Common myeloid progenitor, CD34-positive (primary cell): ENCODE measurements at regions not wholly inside any gene's neighbourhood (a gene's known extent, or its start where the extent isn't known, plus 50 kb on each side); places are given as distances from the start of the nearest gene placed in this dataset.

Experiments used
- CTCF ChIA-PET: fragments of 350-600 bp; sonication (Branson Sonifier 250); formaldehyde crosslinking; loops from one replicate; lab custom pipeline; 2021; ENCODE audit warnings: antibody characterized with exemption; lab: Charles Lee
- POLR2A ChIA-PET: fragments of 350-600 bp; sonication (Branson Sonifier 250); formaldehyde crosslinking; loops from one replicate; lab custom pipeline; 2021; ENCODE audit warnings: antibody characterized with exemption; lab: Charles Lee
- DNase-seq, 3 donors: peaks; one replicate each; pipeline versions ENCODE4 v3.0.0 to v3.0.0-alpha.2; 2013
- H3K27ac ChIP-seq, 2 experiments: 1 replicate in 1 of 2; 2 replicates in 1 of 2; pipeline ENCODE4 v1.7.0; 2013; ENCODE audit warnings: inconsistent platforms in 2 of 2, low read length in 2 of 2, mild to moderate bottlenecking in 2 of 2, low read depth in 1 of 2, moderate library complexity in 1 of 2; ENCODE audit not compliant: severe bottlenecking in 2 of 2, insufficient read depth in 1 of 2, poor library complexity in 1 of 2
- H3K27me3 ChIP-seq, 5 experiments: replicated peaks in 2 of 5; 1 replicate in 3 of 5; 2 replicates in 2 of 5; pipeline versions ENCODE4 v1.6.1 to v1.7.0; 2013; ENCODE audit warnings: low read length in 4 of 5, mild to moderate bottlenecking in 2 of 5, moderate library complexity in 2 of 5, inconsistent platforms in 1 of 5; ENCODE audit not compliant: insufficient read depth in 5 of 5, control insufficient read depth in 4 of 5
- H3K36me3 ChIP-seq, 4 experiments: 1 replicate in 2 of 4; 2 replicates in 2 of 4; pipeline versions ENCODE4 v1.6.1 to v1.7.0; 2013; ENCODE audit warnings: low read length in 3 of 4, control low read depth in 1 of 4, mild to moderate bottlenecking in 1 of 4; ENCODE audit not compliant: control insufficient read depth in 4 of 4, insufficient read depth in 4 of 4
- H3K4me1 ChIP-seq, 4 experiments: 1 replicate in 3 of 4; 2 replicates in 1 of 4; pipeline versions ENCODE4 v1.6.1 to v1.7.1; 2013; ENCODE audit warnings: low read length in 3 of 4, mild to moderate bottlenecking in 3 of 4, control low read depth in 1 of 4, inconsistent platforms in 1 of 4, moderate library complexity in 1 of 4; ENCODE audit not compliant: control insufficient read depth in 4 of 4, insufficient read depth in 4 of 4; ENCODE audit errors: control extremely low read depth in 1 of 4
- H3K4me3 ChIP-seq, 7 experiments: 1 replicate in 4 of 7; 2 replicates in 3 of 7; pipeline versions ENCODE4 v1.5.1 to v1.7.0; 2013; ENCODE audit warnings: mild to moderate bottlenecking in 7 of 7, low read length in 6 of 7, moderate library complexity in 6 of 7, inconsistent platforms in 2 of 7, low read depth in 2 of 7, control low read depth in 1 of 7; ENCODE audit not compliant: insufficient read depth in 4 of 7, control insufficient read depth in 1 of 7; ENCODE audit errors: extremely low read depth in 1 of 7
- H3K9me3 ChIP-seq, 5 experiments: 1 replicate in 4 of 5; 2 replicates in 1 of 5; pipeline versions ENCODE4 v1.6.1 to v1.7.1; 2013; ENCODE audit warnings: low read length in 4 of 5, mild to moderate bottlenecking in 2 of 5, inconsistent platforms in 1 of 5, low read depth in 1 of 5, moderate library complexity in 1 of 5; ENCODE audit not compliant: control insufficient read depth in 4 of 5, insufficient read depth in 2 of 5; ENCODE audit errors: control extremely low read depth in 1 of 5
- WGBS: methylation state at CpG from one replicate; pipeline ENCODE4 v1.1.5; 2013; ENCODE audit not compliant: insufficient coverage; 5-methylcytosine and 5-hydroxymethylcytosine counted together

- DNase-seq = no peak
- POLR2A ChIA-PET = no interaction called here
- no peak overlapping the region for H3K27ac ChIP-seq
- peaks cover 0 to 9% (median 2%) of the 10 kb centered on the region in 5 experiments for H3K27me3 ChIP-seq
- CTCF ChIA-PET = no interaction called here
- no peaks in the 10 kb centered on the region for H3K36me3 ChIP-seq
- no peak overlapping the region for H3K4me3 ChIP-seq
- no peaks in the 10 kb centered on the region for H3K9me3 ChIP-seq
- 97% methylated on average over 7 of the region's 7 CpGs for WGBS
- H3K4me1 ChIP-seq = peaks cover 0 to 10% (median 4%) of the 10 kb centered on the region in 4 experiments
Observed at GRCh38 chr14:61179061-61179690, 102.0 kb downstream of the TMEM30B start.

DNA sequence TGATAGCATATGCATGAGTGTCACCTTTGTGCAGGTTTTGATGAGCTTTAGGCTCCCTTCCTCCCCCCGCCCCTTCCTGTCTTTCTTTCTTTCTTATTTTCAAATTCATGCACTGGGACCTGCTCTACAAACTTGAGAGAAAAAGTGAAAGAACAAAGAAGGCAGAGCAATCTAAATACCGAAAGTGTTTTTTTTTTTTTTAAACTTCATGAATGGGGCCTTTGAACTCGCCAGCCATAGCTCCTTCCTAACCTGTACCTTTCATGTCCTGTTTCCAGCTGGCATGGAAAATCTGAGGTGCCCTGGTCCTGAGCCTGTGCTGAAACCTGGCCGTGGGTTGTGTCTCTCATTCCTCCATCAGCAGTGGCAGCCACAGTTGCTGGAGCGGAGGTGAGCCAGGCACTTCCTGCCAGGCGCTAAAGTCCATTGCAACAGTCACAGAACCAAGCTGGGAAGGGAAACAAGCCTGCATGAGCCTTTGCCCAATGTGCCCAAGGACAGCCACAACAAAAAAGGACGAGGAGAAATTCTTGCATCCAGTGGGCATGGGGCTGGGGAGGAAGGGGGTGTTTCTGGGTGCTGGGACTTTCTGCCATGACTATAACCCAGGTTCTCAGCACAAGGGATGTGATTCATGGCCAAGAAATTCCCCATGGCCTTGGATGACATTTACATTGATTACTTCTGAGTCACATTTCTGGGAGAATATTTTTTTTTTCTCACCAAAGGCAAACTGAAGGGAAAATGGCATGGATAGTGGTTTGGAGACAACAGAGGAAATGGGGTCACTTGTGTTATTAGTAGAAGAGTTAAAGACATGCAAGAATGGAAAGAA, 102.7 kb downstream of the TMEM30B start:
- Histone ChIP-seq H3K27me3 (peaks cover 0 to 9% (median under 1%) of the 10 kb centered on the region in 5 experiments), H3K36me3 (no peaks in the 10 kb centered on the region), H3K4me3 (no peak overlapping the region), H3K4me1 (peaks cover 0 to 6% (median 3%) of the 10 kb centered on the region in 4 experiments), H3K27ac (no peak overlapping the region), H3K9me3 (peaks cover 0 to 1% (median 0%) of the 10 kb centered on the region in 5 experiments)
- ChIA-PET CTCF (no interaction called here), POLR2A (no interaction called here)
- WGBS = 93% methylated on average over 6 of the region's 7 CpGs
- no peak for DNase-seq

- no peak for DNase-seq
- ChIA-PET CTCF (no interaction called here), POLR2A (no interaction called here)
- H3K4me1 ChIP-seq = no peaks in the 10 kb centered on the region
- no peaks in the 10 kb centered on the region for H3K36me3 ChIP-seq
- peaks cover 0 to 13% (median 0%) of the 10 kb centered on the region in 5 experiments for H3K27me3 ChIP-seq
- no peak overlapping the region for H3K27ac ChIP-seq
- WGBS = 81% methylated on average over 8 of the region's 14 CpGs
- no peak overlapping the region for H3K4me3 ChIP-seq
- peaks cover 0 to 8% (median 0%) of the 10 kb centered on the region in 5 experiments for H3K9me3 ChIP-seq
Observed at GRCh38 chr14:61177279-61178225, 103.6 kb downstream of the TMEM30B start.

DNA sequence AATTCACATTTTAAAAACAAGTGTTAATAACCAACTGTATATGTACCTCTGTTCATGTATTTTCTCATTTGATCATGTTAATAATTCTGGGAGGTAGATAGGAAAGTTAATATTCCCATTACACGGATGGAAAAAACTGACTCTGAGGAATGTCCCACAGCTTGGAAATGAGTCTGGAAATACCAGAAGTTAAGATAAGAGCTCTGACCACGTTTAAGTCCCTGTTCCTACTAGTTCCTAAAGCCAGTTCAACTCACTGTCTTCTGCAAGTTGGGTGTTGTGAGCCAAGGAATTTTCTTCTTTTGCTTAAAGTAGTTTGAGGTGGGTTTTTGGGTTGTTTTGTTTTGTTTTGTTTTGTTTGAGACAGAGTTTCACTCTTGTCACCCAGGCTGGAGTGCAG, 104.5 kb downstream of the TMEM30B start:
- no peak for DNase-seq
- Histone ChIP-seq H3K4me3 (no peak overlapping the region), H3K4me1 (no peaks in the 10 kb centered on the region), H3K27ac (no peak overlapping the region), H3K27me3 (peaks cover 0 to 13% (median 2%) of the 10 kb centered on the region in 5 experiments), H3K36me3 (no peaks in the 10 kb centered on the region), H3K9me3 (peaks cover 0 to 8% (median 0%) of the 10 kb centered on the region in 5 experiments)
- ChIA-PET CTCF (no interaction called here), POLR2A (no interaction called here)
- WGBS = 79% methylated on average over 2 of the region's 2 CpGs

DNA sequence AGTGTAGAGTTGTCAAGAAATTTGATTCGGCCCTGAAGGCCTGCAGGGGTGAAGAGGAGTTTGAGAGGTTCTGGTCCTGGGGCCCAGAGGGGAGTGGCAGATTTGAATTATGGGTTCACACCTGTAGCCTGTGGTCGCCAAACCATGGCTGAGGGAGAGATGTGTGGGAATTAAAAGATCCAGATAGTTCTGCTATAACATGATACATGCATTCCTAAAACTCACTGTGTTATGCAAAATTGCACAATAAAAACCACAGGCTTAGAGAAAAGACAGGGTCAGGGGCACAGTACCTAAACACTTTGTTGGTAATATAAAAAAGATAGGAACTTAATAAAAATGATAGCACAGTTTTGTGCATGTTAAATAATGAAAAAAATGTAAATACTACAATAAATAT, 106.2 kb downstream of the TMEM30B start:
- CTCF ChIA-PET = no interaction called here
- no peak for DNase-seq
- POLR2A ChIA-PET = no interaction called here

DNA sequence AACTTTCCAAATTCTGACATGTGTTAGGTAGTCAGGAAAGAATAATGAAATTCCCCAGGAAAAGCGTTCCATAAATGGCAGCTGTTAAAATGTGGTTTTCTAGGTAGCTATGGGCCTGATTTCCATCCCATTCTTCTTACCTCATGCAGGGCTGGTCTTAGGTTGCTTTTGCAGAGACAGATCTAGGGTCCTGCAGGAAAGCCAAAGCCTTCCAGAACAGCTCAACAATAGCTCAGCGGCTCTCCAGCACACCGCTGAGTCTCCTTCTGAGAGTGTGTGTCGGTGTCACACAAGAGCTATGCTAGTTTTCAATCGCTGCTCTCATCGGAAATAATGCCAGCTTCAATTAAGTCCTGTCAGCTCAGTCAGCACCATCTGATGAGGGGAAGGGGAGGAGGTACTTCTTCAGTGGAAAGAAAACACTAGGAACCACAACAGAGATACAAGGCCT, 106.7 kb downstream of the TMEM30B start:
- H3K4me1 ChIP-seq = no peaks in the 10 kb centered on the region
- peaks cover 0 to 8% (median 0%) of the 10 kb centered on the region in 5 experiments for H3K9me3 ChIP-seq
- H3K36me3 ChIP-seq = no peaks in the 10 kb centered on the region
- POLR2A ChIA-PET = no interaction called here
- DNase-seq = no peak
- CTCF ChIA-PET = no interaction called here
- no peak overlapping the region for H3K4me3 ChIP-seq
- 79% methylated on average over 6 of the region's 6 CpGs for WGBS
- H3K27me3 ChIP-seq = peaks cover 2 to 12% (median 4%) of the 10 kb centered on the region in 5 experiments
- H3K27ac ChIP-seq = no peak overlapping the region

More for the DNA sequence above, 106.2 kb downstream of the TMEM30B start:
- H3K9me3 ChIP-seq = peaks cover 0 to 8% (median 0%) of the 10 kb centered on the region in 5 experiments
- no peaks in the 10 kb centered on the region for H3K4me1 ChIP-seq
- no peak overlapping the region for H3K4me3 ChIP-seq
- no peak overlapping the region for H3K27ac ChIP-seq
- no peaks in the 10 kb centered on the region for H3K36me3 ChIP-seq
- H3K27me3 ChIP-seq = peaks cover 0 to 13% (median 4%) of the 10 kb centered on the region in 5 experiments
- WGBS = 88% methylated on average over 1 of the region's 2 CpGs
